A673 (cell line): ENCODE measurements at regions not wholly inside any gene's neighbourhood (a gene's known extent, or its start where the extent isn't known, plus 50 kb on each side); places are given as distances from the start of the nearest gene placed in this dataset.

ENCODE experiments used
- BruUV-seq: library from RNA; stranded (reverse); fragments of 400-500 nt; replicated peaks from 2 replicates; lab custom pipeline; 2021; lab: Mats Ljungman, UMichigan
- CTCF ChIA-PET: fragments of 300-600 bp; sonication (Branson Sonifier 250); formaldehyde crosslinking; loops from one replicate; lab custom pipeline; 2022; ENCODE audit warnings: antibody characterized with exemption; lab: Charles Lee
- POLR2A ChIA-PET: fragments of 300-600 bp; sonication (Branson Sonifier 250); formaldehyde crosslinking; loops from one replicate; lab custom pipeline; 2022; ENCODE audit warnings: antibody characterized with exemption; ENCODE audit not compliant: low non-redundant PET; lab: Charles Lee
- DNase-seq: peaks from one replicate; pipeline ENCODE4 v3.0.0-alpha.2; 2015; ENCODE audit warnings: low spot score
- H3K27ac ChIP-seq: fragments of 200-600 bp; sonication (generic); 2 replicates; pipeline ENCODE4 v1.5.1; 2016; ENCODE audit warnings: mixed run types, low read depth, mild to moderate bottlenecking, mixed read lengths, antibody characterized with exemption, low read length; ENCODE audit not compliant: poor library complexity, severe bottlenecking
- H3K27me3 ChIP-seq: fragments of 200-600 bp; sonication (generic); replicated peaks from 2 replicates; pipeline ENCODE4 v1.6.1; 2017; ENCODE audit warnings: mixed run types, low read depth, mild to moderate bottlenecking, mixed read lengths, antibody characterized with exemption, low read length; ENCODE audit not compliant: insufficient read depth, poor library complexity
- H3K36me3 ChIP-seq: fragments of 200-600 bp; sonication (generic); 2 replicates; pipeline ENCODE4 v1.6.1; 2016; ENCODE audit warnings: mixed run types, mild to moderate bottlenecking, mixed read lengths, antibody characterized with exemption, low read length; ENCODE audit not compliant: insufficient read depth, poor library complexity, severe bottlenecking
- H3K4me1 ChIP-seq: fragments of 200-600 bp; sonication (generic); 2 replicates; pipeline ENCODE4 v1.6.1; 2017; ENCODE audit warnings: mixed run types, mild to moderate bottlenecking, mixed read lengths, antibody characterized with exemption, low read length; ENCODE audit not compliant: insufficient read depth, poor library complexity, severe bottlenecking
- H3K4me3 ChIP-seq: fragments of 200-600 bp; sonication (generic); 2 replicates; pipeline ENCODE4 v1.5.1; 2016; ENCODE audit warnings: low read depth, mixed run types, mild to moderate bottlenecking, mixed read lengths, low read length; ENCODE audit not compliant: poor library complexity, severe bottlenecking
- H3K9me3 ChIP-seq: fragments of 200-600 bp; sonication (generic); 2 replicates; pipeline ENCODE4 v1.6.1; 2016; ENCODE audit warnings: mixed run types, low read depth, mild to moderate bottlenecking, mixed read lengths, antibody characterized with exemption, low read length; ENCODE audit not compliant: poor library complexity, severe bottlenecking
- CTCF ChIP-seq: fragments of 300-800, 200-600 bp; sonication (generic); conservative IDR thresholded peaks from 2 replicates; pipeline ENCODE4 v1.5.1; 2017; ENCODE audit warnings: low read depth, mild to moderate bottlenecking, antibody characterized with exemption, low read length, moderate library complexity, mixed read lengths
- EZH2 ChIP-seq: fragments of 200-600 bp; sonication (generic); IDR thresholded peaks from 2 replicates; pipeline ENCODE4 v1.6.1; 2017; ENCODE audit warnings: borderline replicate concordance, low read depth, mild to moderate bottlenecking, mixed read lengths, antibody characterized with exemption, low read length; ENCODE audit not compliant: poor library complexity, severe bottlenecking
- intact Hi-C: fragments of 100-400 bp; cut with micrococcal nuclease; formaldehyde crosslinking; loops from one replicate; pipeline ENCODE4 v1.10.0; 2022; ENCODE audit not compliant: unreplicated experiment

- Histone ChIP-seq H3K4me1 (no peaks in the 10 kb centered on the region), H3K27ac (no peak overlapping the region), H3K36me3 (no peaks in the 10 kb centered on the region), H3K27me3 (no peaks in the 10 kb centered on the region), H3K4me3 (no peak overlapping the region), H3K9me3 (no peaks in the 10 kb centered on the region)
- ChIA-PET POLR2A (no interaction called here), CTCF (no interaction called here)
- BruUV-seq, result no TSS peak
- DNase-seq, result no peak
- intact Hi-C loops, result no loop called here
- TF ChIP-seq EZH2 (no peak), CTCF (no peak)
Observed at GRCh38 chr16:52099382-52099781, 447.6 kb downstream of the TOX3 start.

DNA sequence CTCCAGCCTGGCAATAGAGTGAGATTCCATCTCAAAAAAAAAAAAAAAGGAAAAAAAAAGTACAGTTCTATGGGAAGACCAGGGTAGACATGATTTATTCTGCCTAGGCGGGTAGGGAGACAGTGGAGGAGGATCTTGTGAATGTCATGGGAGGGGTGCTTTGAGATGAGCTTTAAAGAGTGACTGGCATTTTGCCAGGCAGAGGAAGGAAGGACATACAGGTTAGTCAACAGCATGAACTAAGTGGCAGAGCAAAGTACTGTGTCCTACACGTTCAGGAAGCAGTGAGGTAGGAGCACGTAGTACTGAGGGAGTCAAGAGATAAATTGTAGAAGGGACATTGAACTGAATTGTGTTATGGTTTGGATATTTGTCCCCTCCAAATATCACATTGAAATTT, 451.5 kb downstream of the TOX3 start:
- Histone ChIP-seq H3K27me3 (no peaks in the 10 kb centered on the region), H3K4me1 (no peaks in the 10 kb centered on the region), H3K27ac (no peak overlapping the region), H3K4me3 (no peak overlapping the region), H3K36me3 (no peaks in the 10 kb centered on the region), H3K9me3 (no peaks in the 10 kb centered on the region)
- POLR2A ChIA-PET, result no interaction called here
- CTCF ChIA-PET, result no interaction called here
- BruUV-seq, result no TSS peak
- TF ChIP-seq EZH2 (no peak), CTCF (no peak)
- intact Hi-C loops, result no loop called here
- no peak for DNase-seq

DNA sequence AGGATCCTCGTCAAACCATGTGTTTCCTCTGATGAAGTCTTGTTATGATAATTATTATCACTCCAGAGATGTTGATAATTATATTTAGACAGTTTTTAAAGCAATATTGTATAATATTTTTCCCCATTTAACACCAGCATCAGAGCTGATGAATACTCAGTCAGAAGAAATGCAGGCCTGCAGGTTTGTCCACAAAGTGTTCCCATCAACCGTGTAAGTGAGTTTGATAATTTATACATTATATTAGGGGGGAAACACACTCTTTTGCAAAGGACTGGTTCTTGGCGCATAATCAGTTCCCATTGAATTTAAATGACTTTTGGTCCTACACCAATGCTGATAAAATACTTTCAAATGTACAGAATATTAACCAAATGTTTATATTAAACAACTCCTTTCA, 454.8 kb downstream of the TOX3 start:
- no TSS peak for BruUV-seq
- no peak for DNase-seq
- CTCF ChIA-PET, result no interaction called here
- Histone ChIP-seq H3K4me3 (no peak overlapping the region), H3K9me3 (no peaks in the 10 kb centered on the region), H3K36me3 (no peaks in the 10 kb centered on the region), H3K27ac (no peak overlapping the region), H3K4me1 (no peaks in the 10 kb centered on the region), H3K27me3 (no peaks in the 10 kb centered on the region)
- POLR2A ChIA-PET, result no interaction called here
- no peak for TF ChIP-seq CTCF
- TF ChIP-seq EZH2, result no peak
- intact Hi-C loops, result no loop called here
